ENCODE measurements at regions not wholly inside any gene's neighbourhood (a gene's known extent, or its start where the extent isn't known, plus 50 kb on each side); places are given as distances from the start of the nearest gene placed in this dataset.
A peak's percentile ranks its signal among the peaks of the same experiment; 100 is the strongest.
"Not testable (repeated sequence)": the region's sequence is repeated elsewhere in the genome, so short reads cannot be mapped to it uniquely, and the experiment has no call there.

- H3K27ac ChIP-seq (ENCODE audit: low read length) = no peak overlapping the region
- DNase-seq (no peak), ATAC-seq (no peak)
- WGBS (ENCODE audit: insufficient coverage) = 58% methylated on average over 2 of the region's 2 CpGs
- peaks cover 16% of the 10 kb centered on the region for H3K36me3 Mint-ChIP-seq
- intact Hi-C loops (cut with micrococcal nuclease) = no loop called here
- H3K27me3 Mint-ChIP-seq (ENCODE audit: low read depth in 2 of 2) = no peaks in the 10 kb centered on the region
- H3K36me3 ChIP-seq (ENCODE audit: control insufficient read depth, insufficient read depth, low read length) = no peaks in the 10 kb centered on the region
- no peaks in the 10 kb centered on the region for H3K4me1 ChIP-seq (ENCODE audit: control insufficient read depth, insufficient read depth, low read length)
- no peak for TF ChIP-seq CTCF (IDR thresholded peaks at IDR 0.05)
- H3K4me3 Mint-ChIP-seq = no peak overlapping the region
- H3K4me3 ChIP-seq (ENCODE audit: low read length) = no peak overlapping the region
- H3K27ac Mint-ChIP-seq = no peak overlapping the region
- H3K9me3 ChIP-seq (ENCODE audit: control insufficient read depth, insufficient read depth, low read length) = peaks cover 3% of the 10 kb centered on the region
- H3K4me1 Mint-ChIP-seq = no peaks in the 10 kb centered on the region
- no peaks in the 10 kb centered on the region for H3K27me3 ChIP-seq (ENCODE audit: control insufficient read depth, insufficient read depth, low read length)
- peaks cover 3 to 7% of the 10 kb centered on the region in 2 donors for H3K9me3 Mint-ChIP-seq
Observed at GRCh38 chr10:36463390-36463789, 662.0 kb upstream of the ANKRD30A start.

- Histone ChIP-seq H3K9me3 (ENCODE audit: control insufficient read depth, insufficient read depth, low read length) (peaks cover 4% of the 10 kb centered on the region), H3K4me1 (ENCODE audit: control insufficient read depth, insufficient read depth, low read length) (no peaks in the 10 kb centered on the region), H3K4me3 (ENCODE audit: low read length) (no peak overlapping the region), H3K36me3 (ENCODE audit: control insufficient read depth, insufficient read depth, low read length) (no peaks in the 10 kb centered on the region), H3K27me3 (ENCODE audit: control insufficient read depth, insufficient read depth, low read length) (no peaks in the 10 kb centered on the region), H3K27ac (ENCODE audit: low read length) (no peak overlapping the region)
- intact Hi-C loops (cut with micrococcal nuclease) = no loop called here
- Mint-ChIP-seq H3K27ac (no peak overlapping the region), H3K36me3 (peaks cover 16% of the 10 kb centered on the region), H3K4me3 (no peak overlapping the region), H3K4me1 (no peaks in the 10 kb centered on the region), H3K9me3 (peaks cover 7% of the 10 kb centered on the region in 2 donors), H3K27me3 (ENCODE audit: low read depth in 2 of 2) (no peaks in the 10 kb centered on the region)
- no peak for TF ChIP-seq CTCF (IDR thresholded peaks at IDR 0.05)
- ATAC-seq = peak in 1 of 3 donors; percentile 12
- DNase-seq = no peak
- no CpG with 5 or more reads among the region's 1 CpG for WGBS (ENCODE audit: insufficient coverage)
Observed at GRCh38 chr10:36462194-36462593, 663.2 kb upstream of the ANKRD30A start.

- H3K9me3 ChIP-seq (ENCODE audit: control insufficient read depth, insufficient read depth, low read length); DNase-seq; H3K27ac Mint-ChIP-seq; H3K36me3 Mint-ChIP-seq; H3K27me3 Mint-ChIP-seq (ENCODE audit: low read depth in 2 of 2); H3K4me3 ChIP-seq (ENCODE audit: low read length); H3K36me3 ChIP-seq (ENCODE audit: control insufficient read depth, insufficient read depth, low read length); H3K9me3 Mint-ChIP-seq; H3K27me3 ChIP-seq (ENCODE audit: control insufficient read depth, insufficient read depth, low read length); intact Hi-C loops (cut with micrococcal nuclease); H3K27ac ChIP-seq (ENCODE audit: low read length); H3K4me3 Mint-ChIP-seq; H3K4me1 Mint-ChIP-seq; H3K4me1 ChIP-seq (ENCODE audit: control insufficient read depth, insufficient read depth, low read length); ATAC-seq: not testable (repeated sequence)
Observed at GRCh38 chr10:36458437-36458836, 667.0 kb upstream of the ANKRD30A start.

GRCh38 chr10:36457751-36458150 lies 667.6 kb upstream of the ANKRD30A start:
- no peak overlapping the region for H3K27ac Mint-ChIP-seq
- Histone ChIP-seq H3K4me3 (ENCODE audit: low read length) (no peak overlapping the region), H3K27ac (ENCODE audit: low read length) (no peak overlapping the region), H3K36me3 (ENCODE audit: control insufficient read depth, insufficient read depth, low read length) (no peaks in the 10 kb centered on the region), H3K9me3 (ENCODE audit: control insufficient read depth, insufficient read depth, low read length) (peaks cover 4% of the 10 kb centered on the region), H3K4me1 (ENCODE audit: control insufficient read depth, insufficient read depth, low read length) (no peaks in the 10 kb centered on the region), H3K27me3 (ENCODE audit: control insufficient read depth, insufficient read depth, low read length) (no peaks in the 10 kb centered on the region)
- H3K9me3 Mint-ChIP-seq = peaks cover 5 to 7% of the 10 kb centered on the region in 2 donors
- intact Hi-C loops (cut with micrococcal nuclease) = no loop called here
- peaks cover 8% of the 10 kb centered on the region for H3K36me3 Mint-ChIP-seq
- H3K27me3 Mint-ChIP-seq (ENCODE audit: low read depth in 2 of 2) = no peaks in the 10 kb centered on the region
- DNase-seq (no peak), ATAC-seq (no peak)
- H3K4me3 Mint-ChIP-seq = no peak overlapping the region
- H3K4me1 Mint-ChIP-seq = no peaks in the 10 kb centered on the region
- TF ChIP-seq CTCF (IDR thresholded peaks at IDR 0.05) = no peak
- 8% methylated on average over 1 of the region's 1 CpG for whole genome bisulfite sequencing (ENCODE audit: insufficient coverage)

All from natural killer cell (primary cell).